ENCODE measurements at regions not wholly inside any gene's neighbourhood (a gene's known extent, or its start where the extent isn't known, plus 50 kb on each side); places are given as distances from the start of the nearest gene placed in this dataset.

DNA sequence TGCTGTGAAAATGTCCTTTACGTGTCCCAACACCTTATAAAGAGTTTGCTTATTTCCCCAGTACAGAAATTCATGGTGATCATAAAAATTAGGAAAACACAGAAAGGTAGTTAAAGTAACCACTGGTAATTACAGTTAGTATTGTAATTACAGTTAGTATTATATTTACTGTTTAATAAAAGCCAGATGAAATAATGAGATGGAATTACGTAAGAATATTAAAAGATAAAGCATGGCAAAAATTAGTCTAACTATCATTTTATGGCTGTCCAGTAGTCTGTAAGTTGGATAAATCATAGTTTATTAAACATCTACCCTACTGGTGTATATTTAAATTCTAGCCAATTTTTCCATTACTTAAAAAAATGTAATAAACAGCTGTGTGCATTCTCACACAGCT, 638.8 kb downstream of the ACTR3B start:
- no peaks in the 10 kb centered on the region for H3K27me3 Mint-ChIP-seq
- H3K9me3 Mint-ChIP-seq, result peaks cover 4% of the 10 kb centered on the region
- no peak overlapping the region for H3K4me3 Mint-ChIP-seq
- H3K4me1 Mint-ChIP-seq, result no peaks in the 10 kb centered on the region
- H3K36me3 Mint-ChIP-seq (ENCODE audit: low read depth), result no peaks in the 10 kb centered on the region
- ChIA-PET POLR2A (no interaction called here), CTCF (no interaction called here)
- no peak for DNase-seq
- no peak overlapping the region for H3K27ac Mint-ChIP-seq

DNA sequence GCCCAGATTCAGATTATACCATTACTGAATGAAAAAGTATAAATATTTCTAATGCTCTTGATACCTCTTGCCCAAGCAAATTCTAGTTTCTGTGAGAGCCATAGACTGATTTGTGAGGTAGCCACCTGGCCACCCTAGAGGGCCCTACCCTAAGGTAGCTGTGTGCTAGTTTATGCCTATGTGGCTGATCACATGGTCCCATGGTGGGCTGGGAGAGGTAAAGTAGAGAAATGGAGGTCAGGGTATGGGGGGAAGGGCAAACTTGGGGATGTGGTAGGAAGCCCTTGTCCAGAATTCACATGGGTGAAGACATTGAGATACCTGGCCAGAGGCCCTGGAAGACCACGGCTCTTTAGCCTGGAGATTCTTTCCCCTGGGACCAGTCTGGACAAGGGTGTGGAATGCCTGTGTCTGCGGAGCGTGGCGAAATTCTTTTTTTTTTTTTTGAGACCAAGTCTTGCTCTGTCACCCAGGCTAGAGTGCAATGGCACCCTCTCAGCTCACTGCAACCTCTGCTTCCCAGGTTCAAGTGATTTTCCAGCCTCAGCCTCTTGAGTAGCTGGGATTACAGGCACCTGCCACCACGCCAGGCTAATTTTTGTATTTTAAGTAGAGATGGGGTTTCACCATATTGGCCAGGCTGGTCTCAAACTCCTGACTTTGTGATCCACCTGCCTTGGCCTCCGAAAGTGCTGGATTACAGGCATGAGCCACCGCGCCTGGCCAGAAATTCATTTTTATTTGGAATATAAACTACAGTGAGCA, 639.4 kb downstream of the ACTR3B start:
- Mint-ChIP-seq H3K27ac (no peak overlapping the region), H3K36me3 (ENCODE audit: low read depth) (no peaks in the 10 kb centered on the region), H3K4me3 (no peak overlapping the region), H3K9me3 (peaks cover 6% of the 10 kb centered on the region), H3K27me3 (no peaks in the 10 kb centered on the region), H3K4me1 (no peaks in the 10 kb centered on the region)
- no peak for DNase-seq
- POLR2A ChIA-PET, result no interaction called here
- CTCF ChIA-PET, result no interaction called here

DNA sequence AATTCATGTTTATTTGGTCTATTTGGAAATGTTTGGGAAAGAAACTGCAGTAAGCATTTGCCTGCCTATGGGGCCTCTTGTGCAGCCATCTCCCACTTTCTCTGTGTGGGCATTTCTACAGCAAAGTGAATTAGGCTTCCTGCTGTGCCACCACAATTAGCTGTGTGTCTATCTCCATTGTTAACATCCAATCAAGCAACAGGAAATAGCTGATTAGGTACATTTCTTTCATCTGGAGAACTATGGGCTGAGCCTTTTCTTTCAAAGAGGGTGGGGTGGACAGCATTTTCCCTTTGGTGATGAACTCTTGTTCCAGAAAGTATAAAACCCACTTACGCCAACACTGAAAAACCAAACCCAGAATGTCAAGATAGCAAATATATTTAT, 640.0 kb downstream of the ACTR3B start:
- H3K4me3 Mint-ChIP-seq, result no peak overlapping the region

DNA sequence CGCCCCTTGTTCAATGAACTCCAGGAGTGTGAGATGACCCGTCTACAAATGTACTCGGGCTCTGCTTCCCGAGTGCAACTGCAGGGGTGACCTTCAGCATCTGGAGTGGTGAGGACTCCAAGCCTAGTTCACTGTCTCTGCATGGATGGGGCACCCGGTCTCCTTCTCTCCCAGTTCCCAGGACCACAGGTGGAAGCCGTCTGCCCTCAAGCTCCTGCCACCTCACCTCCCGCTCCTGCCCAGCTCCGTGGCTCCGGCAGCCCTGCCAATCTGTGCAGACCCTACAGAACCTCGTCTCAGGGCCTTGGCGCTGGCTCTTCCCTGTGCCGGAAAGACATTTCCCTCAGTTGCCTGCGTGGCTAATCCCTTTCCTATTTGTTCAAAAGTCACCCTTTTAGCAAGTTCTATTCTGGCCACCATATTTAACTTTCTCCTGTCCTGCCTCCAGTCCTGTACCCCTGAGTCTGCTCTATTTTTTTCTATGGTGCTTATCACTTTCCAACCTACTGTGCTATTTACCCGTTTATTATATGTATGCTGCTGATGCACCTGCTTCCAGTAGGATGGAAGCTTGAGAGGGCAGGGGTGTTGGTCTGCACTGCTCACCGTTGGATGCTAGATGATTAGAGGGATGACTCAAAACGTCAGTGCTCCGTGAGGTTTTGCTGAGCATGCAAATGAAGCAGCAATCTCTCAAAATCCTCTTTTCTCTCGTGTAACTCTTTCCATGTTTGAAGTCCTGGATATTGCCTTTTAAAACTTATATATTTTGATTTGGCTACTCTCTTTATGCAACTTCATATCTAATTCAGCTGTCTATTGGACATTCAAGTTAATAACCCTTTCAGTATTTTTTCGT, 641.4 kb downstream of the ACTR3B start:
- no peaks in the 10 kb centered on the region for H3K27me3 Mint-ChIP-seq
- no peak overlapping the region for H3K4me3 Mint-ChIP-seq

More for the DNA sequence above, 640.0 kb downstream of the ACTR3B start:
- ChIA-PET CTCF (no interaction called here), POLR2A (no interaction called here)
- H3K27me3 Mint-ChIP-seq, result no peaks in the 10 kb centered on the region
- no peak overlapping the region for H3K27ac Mint-ChIP-seq
- H3K9me3 Mint-ChIP-seq, result peaks cover 6% of the 10 kb centered on the region
- DNase-seq, result no peak
- no peaks in the 10 kb centered on the region for H3K4me1 Mint-ChIP-seq
- H3K36me3 Mint-ChIP-seq (ENCODE audit: low read depth), result no peaks in the 10 kb centered on the region

DNA sequence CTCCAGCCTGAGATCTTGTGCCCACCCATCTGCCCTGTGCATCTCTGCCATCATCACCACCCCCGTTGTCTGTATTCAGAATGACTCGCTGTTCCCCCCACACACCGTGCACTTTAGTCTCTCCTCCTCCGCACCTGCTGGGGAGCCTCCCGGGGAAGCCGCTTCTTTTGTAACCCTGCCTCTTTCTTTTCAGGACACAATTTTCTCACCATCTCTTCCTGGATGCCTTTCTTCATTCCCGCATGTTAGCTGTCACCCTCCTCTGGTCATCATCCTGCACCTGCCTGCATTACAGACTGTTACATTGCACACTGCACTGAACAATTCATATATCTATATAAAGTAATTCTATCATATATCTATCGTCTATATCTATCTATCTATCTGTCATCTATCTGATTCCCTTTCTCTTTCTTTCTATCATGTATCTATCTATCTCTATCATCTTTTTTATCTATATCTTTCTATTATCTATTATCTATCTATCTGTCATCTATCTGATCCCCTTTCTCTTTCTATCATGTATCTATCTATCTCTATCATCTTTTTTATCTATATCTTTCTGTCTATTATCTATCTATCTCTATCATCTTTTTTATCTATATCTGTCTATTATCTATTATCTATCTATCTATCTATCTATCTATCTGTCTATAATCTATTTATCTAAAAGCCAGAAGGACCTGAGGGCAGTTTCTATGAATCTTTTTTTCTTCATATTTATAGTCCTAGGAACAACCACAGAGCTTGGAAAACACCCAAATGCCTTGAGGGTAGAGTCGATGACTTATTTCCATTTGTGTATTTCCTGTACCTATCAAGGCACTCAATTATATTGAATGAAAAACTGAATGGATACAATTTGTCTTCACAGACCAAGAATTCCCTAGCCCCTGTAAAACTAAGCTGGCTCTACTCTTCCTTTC, 642.5 kb downstream of the ACTR3B start:
- ChIA-PET CTCF (no interaction called here), POLR2A (no interaction called here)
- H3K4me3 Mint-ChIP-seq, result no peak overlapping the region
- no peaks in the 10 kb centered on the region for H3K4me1 Mint-ChIP-seq
- H3K27me3 Mint-ChIP-seq, result no peaks in the 10 kb centered on the region
- no peak overlapping the region for H3K27ac Mint-ChIP-seq
- H3K36me3 Mint-ChIP-seq (ENCODE audit: low read depth), result no peaks in the 10 kb centered on the region
- H3K9me3 Mint-ChIP-seq, result peaks cover 6% of the 10 kb centered on the region
- DNase-seq, result no peak

More for the DNA sequence above, 641.4 kb downstream of the ACTR3B start:
- Mint-ChIP-seq H3K36me3 (ENCODE audit: low read depth) (no peaks in the 10 kb centered on the region), H3K9me3 (peaks cover 6% of the 10 kb centered on the region), H3K4me1 (no peaks in the 10 kb centered on the region), H3K27ac (no peak overlapping the region)
- DNase-seq, result no peak
- CTCF ChIA-PET, result no interaction called here
- POLR2A ChIA-PET, result no interaction called here

DNA sequence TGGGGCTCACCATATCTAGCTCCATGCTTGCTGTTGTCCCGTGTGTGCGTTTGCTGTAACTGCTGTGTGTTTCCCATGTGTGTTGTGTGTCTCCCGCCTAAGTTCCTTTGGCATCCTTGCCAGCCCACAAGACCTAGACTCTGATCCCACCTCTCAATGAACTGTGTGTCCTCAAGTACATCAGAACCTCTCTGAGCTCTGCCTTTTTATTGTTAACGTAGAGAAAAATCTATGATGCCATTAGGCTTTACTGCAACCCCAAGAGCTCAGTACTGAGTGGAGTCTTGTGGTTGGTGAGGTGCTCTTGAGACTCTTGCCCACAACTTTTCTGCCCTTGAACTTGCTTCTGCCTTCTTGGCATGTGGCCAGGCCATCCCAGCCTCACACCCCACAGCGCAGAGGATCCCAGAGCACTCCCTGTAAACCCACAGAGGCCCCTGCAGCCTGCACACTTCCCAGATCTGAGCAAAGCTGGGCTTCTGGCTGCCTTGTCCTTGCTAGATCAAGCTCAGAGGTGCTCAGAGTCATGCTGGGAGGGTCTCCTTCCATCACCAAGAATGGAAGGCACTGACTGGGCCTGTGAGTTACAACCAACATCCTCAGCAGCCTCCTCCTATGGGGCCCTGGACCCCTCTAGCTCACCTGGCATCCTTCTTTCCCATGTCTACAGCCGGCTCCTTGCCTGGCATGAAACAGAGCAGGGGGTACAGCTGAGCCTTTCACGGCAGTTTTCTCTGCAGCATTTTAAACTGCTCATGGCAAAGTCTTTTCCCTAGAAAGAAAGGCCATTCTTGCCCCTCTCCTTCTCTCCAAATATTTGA, 643.4 kb downstream of the ACTR3B start:
- CTCF ChIA-PET, result no interaction called here
- POLR2A ChIA-PET, result no interaction called here

DNA sequence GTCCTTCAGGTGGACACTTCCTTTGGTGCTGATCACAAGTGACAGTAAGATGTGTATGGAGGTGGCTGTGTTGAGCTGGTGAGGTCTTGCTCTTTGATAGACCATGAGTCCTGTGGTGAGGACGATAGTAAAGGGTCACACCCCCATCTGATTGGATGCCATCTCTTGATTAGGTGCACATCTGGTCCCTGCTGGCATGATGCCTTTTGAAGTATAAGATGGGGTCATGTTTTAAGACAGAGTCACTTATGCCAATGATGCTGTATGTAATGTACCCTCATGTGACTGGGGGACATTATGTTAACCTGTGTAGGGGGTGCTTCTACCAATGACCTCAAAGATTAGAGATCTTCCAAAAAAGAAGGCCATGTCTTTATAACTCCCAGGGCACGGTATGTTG, 644.6 kb downstream of the ACTR3B start:
- POLR2A ChIA-PET, result no interaction called here
- no peaks in the 10 kb centered on the region for H3K36me3 Mint-ChIP-seq (ENCODE audit: low read depth)
- H3K4me1 Mint-ChIP-seq, result no peaks in the 10 kb centered on the region
- no peak overlapping the region for H3K4me3 Mint-ChIP-seq
- CTCF ChIA-PET, result no interaction called here
- no peaks in the 10 kb centered on the region for H3K27me3 Mint-ChIP-seq
- no peak for DNase-seq
- peaks cover 8% of the 10 kb centered on the region for H3K9me3 Mint-ChIP-seq
- H3K27ac Mint-ChIP-seq, result no peak overlapping the region

More for the DNA sequence above, 643.4 kb downstream of the ACTR3B start:
- Mint-ChIP-seq H3K27ac (no peak overlapping the region), H3K4me3 (no peak overlapping the region), H3K27me3 (no peaks in the 10 kb centered on the region), H3K4me1 (no peaks in the 10 kb centered on the region), H3K9me3 (peaks cover 8% of the 10 kb centered on the region), H3K36me3 (ENCODE audit: low read depth) (no peaks in the 10 kb centered on the region)
- no peak for DNase-seq

DNA sequence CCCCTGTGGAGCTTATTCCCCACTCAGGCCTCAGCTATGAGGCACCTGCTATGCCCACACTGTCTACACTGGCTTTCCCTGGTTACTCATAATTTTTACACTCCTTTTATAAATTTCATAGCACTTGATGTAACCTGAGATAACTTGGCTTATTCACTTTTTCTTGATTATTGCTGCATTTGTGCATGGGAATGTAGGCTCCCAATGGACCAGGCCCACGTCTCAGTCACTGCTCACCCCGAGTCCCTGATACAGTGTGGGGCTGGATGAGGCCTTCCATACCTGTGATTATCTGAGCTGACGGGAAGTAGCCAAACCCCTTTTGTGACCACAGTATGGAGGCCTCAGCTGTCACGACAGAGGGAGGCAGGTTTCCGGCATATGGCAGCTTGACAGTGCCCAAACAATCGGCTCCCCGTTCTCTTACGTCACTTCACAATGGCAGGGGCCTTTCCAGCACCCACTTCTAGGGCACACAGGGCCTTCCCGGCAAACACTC, 645.3 kb downstream of the ACTR3B start:
- Mint-ChIP-seq H3K36me3 (ENCODE audit: low read depth) (no peaks in the 10 kb centered on the region), H3K27ac (no peak overlapping the region), H3K4me1 (no peaks in the 10 kb centered on the region), H3K4me3 (no peak overlapping the region), H3K27me3 (no peaks in the 10 kb centered on the region), H3K9me3 (peaks cover 8% of the 10 kb centered on the region)
- ChIA-PET POLR2A (no interaction called here), CTCF (no interaction called here)
- DNase-seq, result no peak

DNA sequence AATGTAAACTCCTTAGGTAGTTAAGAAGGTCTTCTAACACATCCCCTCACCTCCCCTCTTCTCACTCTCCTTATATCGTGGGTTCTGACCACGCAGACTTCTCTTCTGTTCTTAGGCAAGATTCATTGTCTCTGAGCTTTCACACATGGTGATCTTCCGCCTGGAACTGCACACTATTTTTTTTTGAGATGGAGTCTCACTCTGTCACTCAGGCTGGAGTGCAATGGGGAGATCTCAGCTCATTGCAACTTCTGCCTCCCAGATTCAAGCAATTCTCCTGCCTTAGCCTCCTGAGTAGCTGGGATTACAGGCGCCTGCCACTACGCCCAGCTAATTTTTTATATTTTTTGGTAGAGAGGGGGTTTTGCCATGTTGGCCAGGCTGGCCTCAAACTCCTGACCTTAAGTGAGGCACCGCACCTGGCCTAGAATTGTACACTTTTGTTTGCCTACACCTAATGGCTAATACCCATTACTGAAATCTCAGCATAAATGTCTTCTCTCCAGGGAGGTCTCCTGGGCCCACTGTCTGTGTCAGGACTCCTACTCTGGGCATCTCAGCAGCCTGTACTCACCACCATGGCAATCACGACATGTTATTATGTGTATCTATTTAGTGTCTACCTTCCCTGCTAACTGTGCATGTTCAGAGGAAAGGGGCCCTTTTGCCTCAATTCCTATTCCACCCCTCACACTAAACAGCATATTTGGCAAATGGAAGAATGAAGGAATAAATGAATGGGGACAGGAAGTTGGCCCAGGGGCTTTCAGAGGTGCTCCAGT, 646.3 kb upstream of the DPP6 start:
- no peak for DNase-seq
- Mint-ChIP-seq H3K4me3 (no peak overlapping the region), H3K36me3 (ENCODE audit: low read depth) (no peaks in the 10 kb centered on the region), H3K4me1 (no peaks in the 10 kb centered on the region), H3K27ac (no peak overlapping the region), H3K9me3 (peaks cover 11% of the 10 kb centered on the region), H3K27me3 (no peaks in the 10 kb centered on the region)
- ChIA-PET CTCF (interaction anchor here (0.5 kb wide), 1 partner anchor 918 kb away, joined by 3 read pairs; no protein-coding TSS in a partner anchor), POLR2A (no interaction called here)

DNA sequence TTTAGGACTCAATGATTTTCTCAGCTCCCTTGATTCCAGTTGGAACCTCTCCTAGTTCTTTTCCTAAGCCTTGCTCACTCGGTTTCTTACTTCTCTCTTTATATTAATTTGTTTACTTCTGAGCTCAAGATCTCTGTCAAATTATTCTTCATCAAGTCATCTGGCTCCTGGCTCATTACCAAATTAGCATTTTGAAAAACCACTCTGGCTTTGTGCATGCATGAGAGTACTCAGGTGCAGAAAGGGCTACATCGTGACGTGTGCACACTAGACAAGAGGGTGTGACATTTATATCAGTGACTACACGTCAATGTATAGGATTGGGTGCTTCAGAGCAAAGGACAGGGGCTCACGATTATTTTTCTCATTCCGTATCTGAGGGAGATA, 645.7 kb upstream of the DPP6 start:
- no peak for DNase-seq
- CTCF ChIA-PET, result no interaction called here
- H3K4me3 Mint-ChIP-seq, result no peak overlapping the region
- no peaks in the 10 kb centered on the region for H3K27me3 Mint-ChIP-seq
- H3K4me1 Mint-ChIP-seq, result no peaks in the 10 kb centered on the region
- H3K9me3 Mint-ChIP-seq, result peaks cover 15% of the 10 kb centered on the region
- H3K36me3 Mint-ChIP-seq (ENCODE audit: low read depth), result no peaks in the 10 kb centered on the region
- POLR2A ChIA-PET, result no interaction called here
- H3K27ac Mint-ChIP-seq, result no peak overlapping the region

DNA sequence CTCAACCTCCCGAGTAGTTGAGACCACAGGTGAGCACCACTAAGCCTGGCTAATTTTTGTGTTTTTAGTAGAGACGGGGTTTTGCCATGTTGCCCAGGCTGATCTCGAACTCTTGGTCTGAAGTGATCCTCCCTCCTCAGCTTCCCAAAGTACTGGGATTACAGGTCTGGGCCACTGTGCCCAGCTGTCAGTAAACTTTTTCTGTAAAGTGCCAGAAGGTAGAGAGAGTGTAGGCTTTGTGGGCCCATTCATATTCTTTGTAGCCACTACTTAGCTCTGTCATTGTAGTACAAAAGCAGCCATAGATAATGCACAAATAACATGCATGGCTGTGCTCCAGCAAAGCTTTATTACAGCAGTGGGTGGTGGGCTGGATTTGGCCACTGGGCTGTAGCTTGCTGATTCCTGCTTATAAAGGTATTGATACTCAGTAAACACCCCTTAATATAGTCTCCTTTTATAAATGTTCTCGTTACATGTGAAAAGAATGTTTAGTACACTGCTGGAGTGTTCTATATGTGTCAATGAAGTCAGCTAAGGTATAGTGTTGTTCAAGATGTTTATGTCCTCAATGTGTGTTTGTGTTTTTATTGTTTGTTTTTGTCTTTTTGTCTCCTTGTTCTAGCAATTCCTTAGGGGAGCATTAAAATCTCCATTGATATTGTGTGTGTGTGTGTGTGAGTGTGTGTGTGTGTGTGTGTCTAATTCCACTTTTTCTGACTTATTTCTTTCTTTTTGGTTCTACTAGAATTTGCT, 644.7 kb upstream of the DPP6 start:
- Mint-ChIP-seq H3K36me3 (ENCODE audit: low read depth) (no peaks in the 10 kb centered on the region), H3K27ac (no peak overlapping the region), H3K27me3 (no peaks in the 10 kb centered on the region), H3K4me3 (no peak overlapping the region), H3K9me3 (peaks cover 14% of the 10 kb centered on the region), H3K4me1 (no peaks in the 10 kb centered on the region)
- POLR2A ChIA-PET, result no interaction called here
- CTCF ChIA-PET, result no interaction called here
- DNase-seq, result no peak

Data from activated CD4-positive, alpha-beta T cell treated with anti-CD3 and anti-CD28 coated beads, Interleukin-2, amount 10 ng/mL, durations not matched to agents 7 days and 5 days (primary cell).